Sigmoid colon (tissue), 4 donors: ENCODE measurements at regions not wholly inside any gene's neighbourhood (a gene's known extent, or its start where the extent isn't known, plus 50 kb on each side); places are given as distances from the start of the nearest gene placed in this dataset.

Source experiments
- CTCF ChIP-seq, 4 experiments: fragments of 450-650 bp in 3 of 4; fragments of 200-600 bp in 1 of 4; IDR thresholded peaks; one replicate each; pipeline ENCODE4 v1.5.1; 2016 to 2019; ENCODE audit warnings: antibody characterized with exemption in 4 of 4, mild to moderate bottlenecking in 3 of 4, moderate library complexity in 2 of 4
- EP300 ChIP-seq, 4 donors: sonication (generic); formaldehyde crosslinking; IDR thresholded peaks; one replicate each; pipeline ENCODE4 v1.6.1; 2017; ENCODE audit warnings: antibody characterized with exemption in 4 of 4

- TF ChIP-seq EP300 (IDR thresholded peaks at IDR 0.05) = no peak
- no peak for TF ChIP-seq CTCF (IDR thresholded peaks at IDR 0.05)
Observed at GRCh38 chr21:35245879-35246278, 196.8 kb upstream of the RUNX1 start.
